SK-N-SH (cell line): ENCODE measurements at regions not wholly inside any gene's neighbourhood (a gene's known extent, or its start where the extent isn't known, plus 50 kb on each side); places are given as distances from the start of the nearest gene placed in this dataset.

Experiments
- CTCF ChIA-PET: fragments of 300-600, 350-600 bp; formaldehyde crosslinking; extraction: SDS; loops from one replicate; lab custom pipeline; 2021; lab: Yijun Ruan, JAX
- POLR2A ChIA-PET: fragments of 350-600 bp; sonication (Branson Sonifier 250); formaldehyde crosslinking; extraction: SDS; loops from one replicate; lab custom pipeline; 2020; ENCODE audit warnings: antibody characterized with exemption, inconsistent platforms; lab: Yijun Ruan, JAX
- DNase-seq: peaks from one replicate; pipeline ENCODE4 v3.0.0; 2012
- H2AFZ ChIP-seq: fragments of 200-600 bp; sonication (generic); 2 replicates; pipeline ENCODE4 v1.8.1; 2016; ENCODE audit warnings: antibody characterized with exemption, mild to moderate bottlenecking, low read depth
- H3F3A ChIP-seq: fragments of 200-600 bp; sonication (generic); replicated peaks from 2 replicates; pipeline ENCODE3; 2016; ENCODE audit warnings: antibody characterized with exemption, mild to moderate bottlenecking; ENCODE audit not compliant: insufficient read depth
- H3K27ac ChIP-seq, 2 experiments: fragments of 200-500 bp in 1 of 2; fragments of 200-600 bp in 1 of 2; sonication (Bioruptor generic) in 1 of 2; sonication (generic), shearing (Covaris generic) in 1 of 2; 2 replicates each; pipeline versions ENCODE4 v1.5.1 to v1.6.1; 2014 to 2016; ENCODE audit warnings: low read depth in 2 of 2, inconsistent platforms in 1 of 2, low read length in 1 of 2, mild to moderate bottlenecking in 1 of 2, mixed read lengths in 1 of 2
- H3K27me3 ChIP-seq: fragments of 200-600 bp; sonication (generic), shearing (Covaris generic); 2 replicates; pipeline ENCODE4 v1.6.1; 2016; ENCODE audit warnings: mixed run types; ENCODE audit not compliant: insufficient read depth
- H3K36me3 ChIP-seq, 2 experiments: fragments of 200-500 bp in 1 of 2; fragments of 200-600 bp in 1 of 2; sonication (Bioruptor generic) in 1 of 2; sonication (generic) in 1 of 2; replicated peaks in 1 of 2; 2 replicates each; pipeline versions ENCODE3 to v1.5.1; 2014 to 2016; ENCODE audit warnings: low read length in 1 of 2, mild to moderate bottlenecking in 1 of 2; ENCODE audit not compliant: insufficient read depth in 2 of 2, control insufficient read depth in 1 of 2
- H3K4me1 ChIP-seq, 2 experiments: fragments of 200-500 bp in 1 of 2; fragments of 200-600 bp in 1 of 2; sonication (Bioruptor generic) in 1 of 2; sonication (generic), shearing (Covaris generic) in 1 of 2; 2 replicates each; pipeline versions ENCODE4 v1.5.1 to v1.6.1; 2014 to 2016; ENCODE audit warnings: low read depth in 1 of 2, low read length in 1 of 2, mixed run types in 1 of 2; ENCODE audit not compliant: insufficient read depth in 2 of 2, control insufficient read depth in 1 of 2
- H3K4me2 ChIP-seq: fragments of 200-600 bp; sonication (generic), shearing (Covaris generic); 2 replicates; pipeline ENCODE4 v1.6.1; 2017; ENCODE audit warnings: mixed run types
- H3K4me3 ChIP-seq, 2 experiments: fragments of 200-500 bp in 1 of 2; fragments of 200-600 bp in 1 of 2; sonication (Bioruptor generic) in 1 of 2; sonication (generic), shearing (Covaris generic) in 1 of 2; 2 replicates each; pipeline versions ENCODE4 v1.5.1 to v1.8.1; 2014 to 2016; ENCODE audit warnings: low read depth in 2 of 2, inconsistent platforms in 1 of 2, low read length in 1 of 2, mild to moderate bottlenecking in 1 of 2, mixed read lengths in 1 of 2, moderate library complexity in 1 of 2
- H3K79me2 ChIP-seq: fragments of 200-600 bp; sonication (generic); 2 replicates; pipeline ENCODE4 v1.8.1; 2017; ENCODE audit warnings: mild to moderate bottlenecking; ENCODE audit not compliant: insufficient read depth
- H3K9ac ChIP-seq: fragments of 200-600 bp; sonication (generic); 2 replicates; pipeline ENCODE4 v1.6.1; 2017; ENCODE audit warnings: mixed run types
- H3K9me2 ChIP-seq: fragments of 200-600 bp; sonication (generic); 2 replicates; pipeline ENCODE4 v1.6.1; 2017; ENCODE audit warnings: mixed run types
- H3K9me3 ChIP-seq: fragments of 200-600 bp; sonication (generic); 2 replicates; pipeline ENCODE4 v1.6.1; 2017; ENCODE audit warnings: mixed run types, mild to moderate bottlenecking, moderate library complexity
- H4K20me1 ChIP-seq: fragments of 200-600 bp; sonication (generic); 2 replicates; pipeline ENCODE4 v1.6.1; 2017; ENCODE audit warnings: mild to moderate bottlenecking, mixed run types; ENCODE audit not compliant: insufficient read depth
- CTCF ChIP-seq: fragments of 200-600 bp; sonication (generic); IDR thresholded peaks from 2 replicates; pipeline ENCODE4 v1.6.1; 2017; ENCODE audit warnings: antibody characterized with exemption, mild to moderate bottlenecking, moderate library complexity
- EP300 ChIP-seq, 2 experiments: IDR thresholded peaks; 2 replicates each; pipeline versions ENCODE4 v1.4.0 to v1.6.1; 2012; ENCODE audit warnings: borderline replicate concordance in 1 of 2, low read depth in 1 of 2, low read length in 1 of 2
- IRF3 ChIP-seq: fragments of 150-350 bp; IDR thresholded peaks from 2 replicates; pipeline ENCODE4 v1.6.1; 2016; ENCODE audit warnings: mild to moderate bottlenecking, low read depth, low read length
- MXI1 ChIP-seq: IDR thresholded peaks from 2 replicates; pipeline ENCODE4 v1.6.1; 2012; ENCODE audit warnings: mild to moderate bottlenecking, low read depth, low read length, improper control_type of control experiment
- NRF1 ChIP-seq: IDR thresholded peaks from 2 replicates; pipeline ENCODE4 v1.6.1; 2012; ENCODE audit warnings: low read depth, mild to moderate bottlenecking, low read length
- PBX3 ChIP-seq: IDR thresholded peaks from 2 replicates; pipeline ENCODE4; 2012
- POLR2AphosphoS5 ChIP-seq: IDR thresholded peaks from 2 replicates; pipeline ENCODE4 v1.6.1; 2012; ENCODE audit warnings: low read depth, low read length
- RAD21 ChIP-seq: IDR thresholded peaks from 2 replicates; pipeline ENCODE4 v1.6.1; 2012; ENCODE audit warnings: mild to moderate bottlenecking, low read length
- RCOR1 ChIP-seq: fragments of 150-350 bp; IDR thresholded peaks from 2 replicates; pipeline ENCODE4 v1.6.1; 2017; ENCODE audit warnings: antibody characterized with exemption, low read length
- TAF1 ChIP-seq: IDR thresholded peaks from 2 replicates; pipeline ENCODE4 v1.6.1; 2012; ENCODE audit warnings: low read depth, mild to moderate bottlenecking, low read length, moderate library complexity, borderline replicate concordance
- YY1 ChIP-seq: IDR thresholded peaks from 2 replicates; pipeline ENCODE4 v1.4.0; 2012; ENCODE audit warnings: low read depth, mild to moderate bottlenecking
- WGBS: methylation state at CpG from one replicate; pipeline ENCODE4 v1.1.6; 2017; ENCODE audit warnings: low lambda C conversion rate; 5-methylcytosine and 5-hydroxymethylcytosine counted together

- ChIA-PET POLR2A (no interaction called here), CTCF (interaction anchor here (0.8 kb wide), 1 partner anchor 29 kb away, joined by 3 read pairs; no protein-coding TSS in a partner anchor)
- no peaks in the 10 kb centered on the region for H4K20me1 ChIP-seq
- no peak for DNase-seq
- H3K36me3 ChIP-seq: no peaks in the 10 kb centered on the region
- H3K9me3 ChIP-seq: no peaks in the 10 kb centered on the region
- no peaks in the 10 kb centered on the region for H3F3A ChIP-seq
- H2AFZ ChIP-seq: no peak overlapping the region
- no peak overlapping the region for H3K4me3 ChIP-seq
- H3K27me3 ChIP-seq: no peaks in the 10 kb centered on the region
- 49% methylated on average over 6 of the region's 6 CpGs for WGBS
- no peak for TF ChIP-seq PBX3
- TF ChIP-seq, all 33 proteins: peak for 0
- Histone ChIP-seq H3K4me2 (no peak overlapping the region), H3K9me2 (no peaks in the 10 kb centered on the region), H3K27ac (no peak overlapping the region), H3K9ac (no peak overlapping the region), H3K79me2 (no peaks in the 10 kb centered on the region), H3K4me1 (peaks cover 0 to 9% of the 10 kb centered on the region in 2 experiments; a peak in 1 of 4 replicates)
Observed at GRCh38 chr1:47661040-47661439, 223.2 kb downstream of the FOXD2 start.

- Histone ChIP-seq H2AFZ (no peak overlapping the region), H4K20me1 (no peaks in the 10 kb centered on the region), H3K9me2 (no peaks in the 10 kb centered on the region), H3K9ac (no peak overlapping the region), H3K27ac (no peak overlapping the region), H3K27me3 (no peaks in the 10 kb centered on the region), H3K4me1 (peaks cover 0 to 9% of the 10 kb centered on the region in 2 experiments; a peak in 1 of 4 replicates), H3K4me2 (no peak overlapping the region), H3F3A (no peaks in the 10 kb centered on the region), H3K36me3 (no peaks in the 10 kb centered on the region), H3K4me3 (no peak overlapping the region), H3K79me2 (no peaks in the 10 kb centered on the region), H3K9me3 (no peaks in the 10 kb centered on the region)
- no peak for DNase-seq
- TF ChIP-seq IRF3 (no peak), RAD21 (no peak), EP300 (IDR thresholded peaks at IDR 0.05; ENCODE audit: borderline replicate concordance in 1 of 2, low read depth in 1 of 2, low read length in 1 of 2) (no peak), CTCF (no peak), RCOR1 (no peak), POLR2AphosphoS5 (no peak), TAF1 (no peak), YY1 (no peak), NRF1 (no peak), MXI1 (no peak)
- ChIA-PET CTCF (interaction anchor here (1.6 kb wide), 1 partner anchor 48 kb away, joined by 6 read pairs; no protein-coding TSS in a partner anchor), POLR2A (no interaction called here)
- WGBS: 44% methylated on average over 3 of the region's 3 CpGs
Observed at GRCh38 chr1:47662068-47662467, 224.2 kb downstream of the FOXD2 start.
